ENCODE measurements at regions not wholly inside any gene's neighbourhood (a gene's known extent, or its start where the extent isn't known, plus 50 kb on each side); places are given as distances from the start of the nearest gene placed in this dataset.

DNA sequence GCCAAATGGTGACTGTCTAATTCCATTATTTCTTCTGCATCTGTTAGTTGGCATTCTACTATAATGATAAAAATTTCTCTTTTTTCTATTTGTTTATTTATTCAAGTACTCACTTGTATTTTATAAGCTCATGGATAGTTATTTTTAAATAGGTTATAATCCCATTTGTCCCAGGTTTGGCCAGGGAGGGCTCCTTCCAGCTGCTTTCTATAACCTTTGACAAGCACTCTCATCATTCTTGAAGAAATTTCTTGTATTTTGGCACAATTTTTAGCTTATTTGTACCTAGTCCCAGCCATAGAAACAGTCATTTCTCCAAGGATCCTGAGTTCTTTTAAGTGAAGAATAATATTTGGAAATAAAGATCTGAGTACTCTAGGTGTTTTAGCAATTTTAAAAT lies 1038.6 kb upstream of the AGA start:
- H2BK5ac ChIP-seq (ENCODE audit: low read length): no peak overlapping the region
- no peak overlapping the region for H4K8ac ChIP-seq (ENCODE audit: low read depth, low read length)
- no peak for DNase-seq (ENCODE audit: low spot score)

DNA sequence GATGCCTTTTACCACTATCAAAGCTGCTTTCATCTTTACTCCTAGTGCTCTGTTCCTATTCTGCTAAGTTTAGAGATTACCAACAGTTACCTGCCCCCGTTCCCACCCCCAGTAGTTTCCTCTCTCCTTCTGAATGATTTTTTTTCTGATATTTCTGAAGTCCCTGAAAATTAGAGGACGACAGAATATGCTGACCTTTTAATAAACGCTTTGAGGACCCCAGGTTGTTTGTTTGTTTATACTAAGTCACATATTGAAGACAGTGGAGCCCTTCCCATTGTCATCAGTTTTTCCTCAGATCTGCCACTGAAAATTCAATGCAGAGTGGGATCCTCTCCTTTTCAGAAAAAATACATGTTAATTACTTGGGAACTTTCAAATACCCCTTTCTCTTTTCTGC lies 1039.3 kb upstream of the AGA start:
- Histone ChIP-seq H3K14ac (ENCODE audit: low read length) (no peak overlapping the region), H3K23ac (ENCODE audit: low read depth, low read length, poor library complexity) (no peak overlapping the region), H2BK5ac (ENCODE audit: low read length) (no peak overlapping the region), H3K36me3 (replicated peaks in 1 of 2; ENCODE audit: control insufficient read depth in 2 of 2, insufficient read depth in 2 of 2, low read length in 2 of 2) (no peaks in the 10 kb centered on the region), H2AFZ (ENCODE audit: low read length) (no peak overlapping the region), H3K9ac (ENCODE audit: low read depth, low read length, poor library complexity) (no peak overlapping the region), H3K18ac (ENCODE audit: low read length) (no peak overlapping the region), H2BK120ac (ENCODE audit: low read depth, low read length) (no peak overlapping the region), H4K8ac (ENCODE audit: low read depth, low read length) (no peak overlapping the region), H2AK5ac (ENCODE audit: low read depth, low read length) (no peak overlapping the region), H3K4me3 (ENCODE audit: low read length in 2 of 2) (no peak overlapping the region), H3K79me1 (ENCODE audit: low read depth, low read length) (no peaks in the 10 kb centered on the region), H4K91ac (ENCODE audit: low read depth, low read length, poor library complexity) (no peak overlapping the region), H2BK15ac (ENCODE audit: low read length) (no peak overlapping the region), H3K27ac (replicated peaks; ENCODE audit: low read length) (no peak overlapping the region), H3K4ac (ENCODE audit: low read length) (no peak overlapping the region), H3K4me1 (ENCODE audit: control insufficient read depth in 2 of 2, insufficient read depth in 1 of 2, low read depth in 1 of 2, low read length in 2 of 2) (no peaks in the 10 kb centered on the region), H3K4me2 (ENCODE audit: insufficient read depth, low read length, poor library complexity, severe bottlenecking) (no peak overlapping the region), H3K9me3 (replicated peaks in 1 of 2; ENCODE audit: control insufficient read depth in 2 of 2, insufficient read depth in 1 of 2, low read depth in 1 of 2, low read length in 2 of 2) (no peaks in the 10 kb centered on the region), H3K27me3 (ENCODE audit: control insufficient read depth in 3 of 3, insufficient read depth in 3 of 3, low read depth in 1 of 3, low read length in 3 of 3) (no peaks in the 10 kb centered on the region), H2BK12ac (ENCODE audit: low read length) (no peak overlapping the region)
- no CpG with 5 or more reads among the region's 3 CpGs for WGBS, 2 donors (ENCODE audit: extremely low coverage in 2 of 2, insufficient read length in 2 of 2, insufficient replicate concordance in 1 of 2)
- DNase-seq (ENCODE audit: low spot score): no peak

More for the DNA sequence above, 1038.6 kb upstream of the AGA start:
- Histone ChIP-seq H3K27me3 (ENCODE audit: control insufficient read depth in 3 of 3, insufficient read depth in 3 of 3, low read depth in 1 of 3, low read length in 3 of 3) (no peaks in the 10 kb centered on the region), H2BK12ac (ENCODE audit: low read length) (no peak overlapping the region), H3K79me1 (ENCODE audit: low read depth, low read length) (no peaks in the 10 kb centered on the region), H3K9ac (ENCODE audit: low read depth, low read length, poor library complexity) (no peak overlapping the region), H2AFZ (ENCODE audit: low read length) (no peak overlapping the region), H3K27ac (replicated peaks; ENCODE audit: low read length) (no peak overlapping the region), H3K4me3 (ENCODE audit: low read length in 2 of 2) (no peak overlapping the region), H3K23ac (ENCODE audit: low read depth, low read length, poor library complexity) (no peak overlapping the region), H4K91ac (ENCODE audit: low read depth, low read length, poor library complexity) (no peak overlapping the region), H3K36me3 (replicated peaks in 1 of 2; ENCODE audit: control insufficient read depth in 2 of 2, insufficient read depth in 2 of 2, low read length in 2 of 2) (no peaks in the 10 kb centered on the region), H2BK120ac (ENCODE audit: low read depth, low read length) (no peak overlapping the region), H3K14ac (ENCODE audit: low read length) (no peak overlapping the region), H2BK15ac (ENCODE audit: low read length) (no peak overlapping the region), H3K9me3 (replicated peaks in 1 of 2; ENCODE audit: control insufficient read depth in 2 of 2, insufficient read depth in 1 of 2, low read depth in 1 of 2, low read length in 2 of 2) (no peaks in the 10 kb centered on the region), H3K18ac (ENCODE audit: low read length) (no peak overlapping the region), H3K4me2 (ENCODE audit: insufficient read depth, low read length, poor library complexity, severe bottlenecking) (no peak overlapping the region), H3K4me1 (ENCODE audit: control insufficient read depth in 2 of 2, insufficient read depth in 1 of 2, low read depth in 1 of 2, low read length in 2 of 2) (no peaks in the 10 kb centered on the region), H2AK5ac (ENCODE audit: low read depth, low read length) (no peak overlapping the region), H3K4ac (ENCODE audit: low read length) (no peak overlapping the region)

DNA sequence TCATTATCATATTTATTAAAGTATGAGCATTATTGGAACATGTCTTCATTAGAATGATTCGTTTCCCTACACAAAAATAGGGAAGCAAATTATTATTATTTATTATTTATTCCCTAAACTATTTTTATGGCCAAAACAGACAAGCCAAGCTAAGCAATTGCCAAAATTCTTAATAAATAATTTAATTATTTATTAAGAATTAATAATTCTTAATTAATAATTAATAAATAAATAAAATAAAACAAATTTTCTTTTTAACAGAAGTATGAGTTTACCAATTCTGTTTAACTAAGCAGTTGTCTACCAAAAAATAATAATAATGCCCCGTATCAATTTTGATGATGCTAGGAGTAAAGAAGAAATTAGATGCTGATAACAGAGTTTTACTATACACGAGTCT lies 1080.8 kb upstream of the AGA start:
- H4K8ac ChIP-seq (ENCODE audit: low read depth, low read length): no peak overlapping the region
- no peak overlapping the region for H4K91ac ChIP-seq (ENCODE audit: low read depth, low read length, poor library complexity)
- H3K14ac ChIP-seq (ENCODE audit: low read length): no peak overlapping the region
- H3K18ac ChIP-seq (ENCODE audit: low read length): no peak overlapping the region
- H2BK12ac ChIP-seq (ENCODE audit: low read length): no peak overlapping the region
- H3K4me1 ChIP-seq (ENCODE audit: control insufficient read depth in 2 of 2, insufficient read depth in 1 of 2, low read depth in 1 of 2, low read length in 2 of 2): no peaks in the 10 kb centered on the region
- H3K9me3 ChIP-seq (replicated peaks in 1 of 2; ENCODE audit: control insufficient read depth in 2 of 2, insufficient read depth in 1 of 2, low read depth in 1 of 2, low read length in 2 of 2): no peaks in the 10 kb centered on the region
- no peak overlapping the region for H2BK15ac ChIP-seq (ENCODE audit: low read length)
- no peak overlapping the region for H2BK5ac ChIP-seq (ENCODE audit: low read length)
- no peaks in the 10 kb centered on the region for H3K27me3 ChIP-seq (ENCODE audit: control insufficient read depth in 3 of 3, insufficient read depth in 3 of 3, low read depth in 1 of 3, low read length in 3 of 3)
- H3K4me3 ChIP-seq (ENCODE audit: low read length in 2 of 2): no peak overlapping the region
- H3K27ac ChIP-seq (replicated peaks; ENCODE audit: low read length): no peak overlapping the region
- H2AK5ac ChIP-seq (ENCODE audit: low read depth, low read length): no peak overlapping the region
- H3K4me2 ChIP-seq (ENCODE audit: insufficient read depth, low read length, poor library complexity, severe bottlenecking): no peak overlapping the region
- no peak for DNase-seq (ENCODE audit: low spot score)
- H3K36me3 ChIP-seq (replicated peaks in 1 of 2; ENCODE audit: control insufficient read depth in 2 of 2, insufficient read depth in 2 of 2, low read length in 2 of 2): no peaks in the 10 kb centered on the region
- no peak overlapping the region for H2BK120ac ChIP-seq (ENCODE audit: low read depth, low read length)
- H2AFZ ChIP-seq (ENCODE audit: low read length): no peak overlapping the region
- no peaks in the 10 kb centered on the region for H3K79me1 ChIP-seq (ENCODE audit: low read depth, low read length)
- no peak overlapping the region for H3K23ac ChIP-seq (ENCODE audit: low read depth, low read length, poor library complexity)
- H3K4ac ChIP-seq (ENCODE audit: low read length): no peak overlapping the region
- WGBS, 2 donors (ENCODE audit: extremely low coverage in 2 of 2, insufficient read length in 2 of 2, insufficient replicate concordance in 1 of 2): no CpG with 5 or more reads among the region's 3 CpGs
- no peak overlapping the region for H3K9ac ChIP-seq (ENCODE audit: low read depth, low read length, poor library complexity)

DNA sequence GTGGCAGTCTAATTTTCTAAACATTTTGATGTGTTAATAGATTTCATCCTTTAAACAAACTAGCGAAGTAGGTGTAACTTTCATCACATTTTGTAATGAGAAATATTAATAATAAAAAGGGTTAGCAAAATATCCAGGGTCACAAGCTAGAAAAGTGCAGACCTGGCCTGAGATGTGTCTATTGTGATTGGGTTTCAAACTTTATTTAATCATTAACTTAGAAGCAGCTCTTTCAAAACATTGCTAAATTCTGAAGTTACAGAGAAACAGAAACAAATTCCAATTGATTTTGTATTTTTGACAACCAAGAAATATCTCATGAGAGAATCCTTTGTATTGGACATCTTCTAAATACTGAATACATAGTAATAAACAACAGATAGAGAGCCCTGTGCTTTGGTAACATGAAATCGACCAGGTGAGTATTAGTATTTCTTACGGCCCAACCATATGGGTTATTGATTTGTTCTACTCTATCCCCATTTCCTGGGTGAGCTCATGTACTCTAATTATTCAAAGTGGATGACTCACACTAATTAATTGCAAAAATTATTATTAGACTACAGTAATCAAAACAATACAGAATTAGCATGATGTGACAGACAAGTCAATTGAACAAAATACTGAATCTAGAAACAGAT lies 1093.8 kb upstream of the AGA start:
- Histone ChIP-seq H4K8ac (ENCODE audit: low read depth, low read length) (no peak overlapping the region), H3K27ac (replicated peaks; ENCODE audit: low read length) (no peak overlapping the region)

More for the DNA sequence above, 1093.8 kb upstream of the AGA start:
- Histone ChIP-seq H3K4me1 (ENCODE audit: control insufficient read depth in 2 of 2, insufficient read depth in 1 of 2, low read depth in 1 of 2, low read length in 2 of 2) (no peaks in the 10 kb centered on the region), H3K9me3 (replicated peaks in 1 of 2; ENCODE audit: control insufficient read depth in 2 of 2, insufficient read depth in 1 of 2, low read depth in 1 of 2, low read length in 2 of 2) (no peaks in the 10 kb centered on the region), H3K4ac (ENCODE audit: low read length) (no peak overlapping the region), H3K79me1 (ENCODE audit: low read depth, low read length) (no peaks in the 10 kb centered on the region), H3K14ac (ENCODE audit: low read length) (no peak overlapping the region), H2BK120ac (ENCODE audit: low read depth, low read length) (no peak overlapping the region), H3K18ac (ENCODE audit: low read length) (no peak overlapping the region), H3K9ac (ENCODE audit: low read depth, low read length, poor library complexity) (no peak overlapping the region), H2BK12ac (ENCODE audit: low read length) (no peak overlapping the region), H4K91ac (ENCODE audit: low read depth, low read length, poor library complexity) (no peak overlapping the region), H3K27me3 (ENCODE audit: control insufficient read depth in 3 of 3, insufficient read depth in 3 of 3, low read depth in 1 of 3, low read length in 3 of 3) (no peaks in the 10 kb centered on the region), H2AFZ (ENCODE audit: low read length) (no peak overlapping the region), H2AK5ac (ENCODE audit: low read depth, low read length) (no peak overlapping the region), H3K4me2 (ENCODE audit: insufficient read depth, low read length, poor library complexity, severe bottlenecking) (no peak overlapping the region), H3K4me3 (ENCODE audit: low read length in 2 of 2) (no peak overlapping the region), H3K36me3 (replicated peaks in 1 of 2; ENCODE audit: control insufficient read depth in 2 of 2, insufficient read depth in 2 of 2, low read length in 2 of 2) (no peaks in the 10 kb centered on the region), H2BK5ac (ENCODE audit: low read length) (no peak overlapping the region), H2BK15ac (ENCODE audit: low read length) (no peak overlapping the region), H3K23ac (ENCODE audit: low read depth, low read length, poor library complexity) (no peak overlapping the region)
- DNase-seq (ENCODE audit: low spot score): no peak
- WGBS, 2 donors (ENCODE audit: extremely low coverage in 2 of 2, insufficient read length in 2 of 2, insufficient replicate concordance in 1 of 2): no CpG with 5 or more reads among the region's 3 CpGs

Measured in neuronal stem cell (in vitro differentiated cells).